WTC11 (cell line): ENCODE measurements at regions not wholly inside any gene's neighbourhood (a gene's known extent, or its start where the extent isn't known, plus 50 kb on each side); places are given as distances from the start of the nearest gene placed in this dataset.

Experiments used
- ATF3 ChIP-seq: sonication (generic); formaldehyde crosslinking; conservative IDR thresholded peaks from 2 replicates; pipeline ENCODE4 v1.8.1; 2022; ENCODE audit warnings: mild to moderate bottlenecking, missing genetic modification reagents
- CBFB ChIP-seq: sonication (generic); formaldehyde crosslinking; IDR thresholded peaks from 2 replicates; pipeline ENCODE4 v1.8.1; 2022; ENCODE audit warnings: mild to moderate bottlenecking, low read depth, missing genetic modification reagents
- CREM ChIP-seq: sonication (generic); formaldehyde crosslinking; IDR thresholded peaks from 2 replicates; pipeline ENCODE4 v1.8.1; 2022; ENCODE audit warnings: mild to moderate bottlenecking, missing genetic modification reagents, moderate library complexity
- HMGXB4 ChIP-seq: sonication (generic); formaldehyde crosslinking; IDR thresholded peaks from 2 replicates; pipeline ENCODE4 v1.8.1; 2023; ENCODE audit warnings: mild to moderate bottlenecking, moderate library complexity, missing genetic modification reagents
- MXD4 ChIP-seq: fragments of 250-450 bp; sonication (Bioruptor Pico); IDR thresholded peaks from 2 replicates; pipeline ENCODE4 v1.8.0; 2021; ENCODE audit warnings: mild to moderate bottlenecking, moderate library complexity, borderline replicate concordance
- SMAD3 ChIP-seq: sonication (generic); formaldehyde crosslinking; IDR thresholded peaks from 2 replicates; pipeline ENCODE4 v1.8.0; 2022; ENCODE audit warnings: missing genetic modification reagents, mild to moderate bottlenecking, borderline replicate concordance
- TEAD4 ChIP-seq: sonication (generic); formaldehyde crosslinking; IDR thresholded peaks from 2 replicates; pipeline ENCODE4 v1.8.0; 2022; ENCODE audit warnings: mild to moderate bottlenecking, missing genetic modification reagents
- TP53 ChIP-seq: sonication (generic); formaldehyde crosslinking; IDR thresholded peaks from 2 replicates; pipeline ENCODE4 v1.8.1; 2023; ENCODE audit warnings: mild to moderate bottlenecking, missing genetic modification reagents
- TF ChIP-seq, protein P1 (sequence below): sonication (generic); formaldehyde crosslinking; IDR thresholded peaks from 2 replicates; pipeline ENCODE4 v1.8.0; 2023; ENCODE audit warnings: missing genetic modification reagents, mild to moderate bottlenecking, borderline replicate concordance
- TF ChIP-seq, protein P2 (sequence below): fragments of 200-600 bp; IDR thresholded peaks from 2 replicates; pipeline ENCODE4 v1.8.0; 2022; ENCODE audit warnings: antibody characterized with exemption
- TF ChIP-seq, protein P3 (sequence below): sonication (generic); formaldehyde crosslinking; IDR thresholded peaks from 2 replicates; pipeline ENCODE4 v1.8.0; 2022; ENCODE audit warnings: mild to moderate bottlenecking, missing genetic modification reagents
- TF ChIP-seq, protein P4 (sequence below): sonication (generic); formaldehyde crosslinking; IDR thresholded peaks from 2 replicates; pipeline ENCODE4 v1.8.1; 2022; ENCODE audit warnings: mild to moderate bottlenecking, moderate library complexity, missing genetic modification reagents

DNA sequence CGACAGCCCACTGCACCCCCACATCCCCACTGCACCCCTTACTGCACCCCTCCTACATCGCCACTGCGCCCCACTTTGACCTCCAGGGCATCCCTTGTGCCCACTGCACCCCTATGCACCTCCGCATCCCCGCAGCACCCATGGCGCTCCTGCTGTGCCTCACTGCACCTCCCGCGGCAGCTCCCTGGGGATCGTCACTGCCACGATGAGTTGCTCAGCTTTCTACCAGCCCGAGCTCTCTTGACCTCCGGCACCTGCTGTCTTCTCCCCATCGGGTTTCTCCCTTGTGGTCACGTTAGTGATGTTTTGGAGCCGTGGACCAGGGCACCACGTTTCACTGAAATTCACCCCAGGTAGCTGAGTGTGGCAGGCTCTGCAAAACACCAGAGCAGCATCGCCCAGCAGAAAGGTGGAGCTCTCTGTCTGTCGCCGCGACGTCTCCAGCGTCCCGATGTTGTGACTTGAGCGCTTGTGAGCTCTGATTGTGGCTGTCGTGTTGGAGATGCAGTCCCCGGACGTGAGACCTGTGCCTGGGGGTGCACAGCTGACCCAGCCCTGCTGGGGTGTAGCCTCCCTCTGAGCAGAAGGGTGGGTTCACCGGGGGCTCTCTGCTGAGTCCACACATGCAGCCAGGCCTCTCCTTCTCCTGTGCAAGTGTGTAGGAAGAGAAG lies 147.7 kb downstream of the DNAJB6 start:
- TF ChIP-seq, protein P1, sequence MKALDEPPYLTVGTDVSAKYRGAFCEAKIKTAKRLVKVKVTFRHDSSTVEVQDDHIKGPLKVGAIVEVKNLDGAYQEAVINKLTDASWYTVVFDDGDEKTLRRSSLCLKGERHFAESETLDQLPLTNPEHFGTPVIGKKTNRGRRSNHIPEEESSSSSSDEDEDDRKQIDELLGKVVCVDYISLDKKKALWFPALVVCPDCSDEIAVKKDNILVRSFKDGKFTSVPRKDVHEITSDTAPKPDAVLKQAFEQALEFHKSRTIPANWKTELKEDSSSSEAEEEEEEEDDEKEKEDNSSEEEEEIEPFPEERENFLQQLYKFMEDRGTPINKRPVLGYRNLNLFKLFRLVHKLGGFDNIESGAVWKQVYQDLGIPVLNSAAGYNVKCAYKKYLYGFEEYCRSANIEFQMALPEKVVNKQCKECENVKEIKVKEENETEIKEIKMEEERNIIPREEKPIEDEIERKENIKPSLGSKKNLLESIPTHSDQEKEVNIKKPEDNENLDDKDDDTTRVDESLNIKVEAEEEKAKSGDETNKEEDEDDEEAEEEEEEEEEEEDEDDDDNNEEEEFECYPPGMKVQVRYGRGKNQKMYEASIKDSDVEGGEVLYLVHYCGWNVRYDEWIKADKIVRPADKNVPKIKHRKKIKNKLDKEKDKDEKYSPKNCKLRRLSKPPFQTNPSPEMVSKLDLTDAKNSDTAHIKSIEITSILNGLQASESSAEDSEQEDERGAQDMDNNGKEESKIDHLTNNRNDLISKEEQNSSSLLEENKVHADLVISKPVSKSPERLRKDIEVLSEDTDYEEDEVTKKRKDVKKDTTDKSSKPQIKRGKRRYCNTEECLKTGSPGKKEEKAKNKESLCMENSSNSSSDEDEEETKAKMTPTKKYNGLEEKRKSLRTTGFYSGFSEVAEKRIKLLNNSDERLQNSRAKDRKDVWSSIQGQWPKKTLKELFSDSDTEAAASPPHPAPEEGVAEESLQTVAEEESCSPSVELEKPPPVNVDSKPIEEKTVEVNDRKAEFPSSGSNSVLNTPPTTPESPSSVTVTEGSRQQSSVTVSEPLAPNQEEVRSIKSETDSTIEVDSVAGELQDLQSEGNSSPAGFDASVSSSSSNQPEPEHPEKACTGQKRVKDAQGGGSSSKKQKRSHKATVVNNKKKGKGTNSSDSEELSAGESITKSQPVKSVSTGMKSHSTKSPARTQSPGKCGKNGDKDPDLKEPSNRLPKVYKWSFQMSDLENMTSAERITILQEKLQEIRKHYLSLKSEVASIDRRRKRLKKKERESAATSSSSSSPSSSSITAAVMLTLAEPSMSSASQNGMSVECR (CRISPR knock-in tag), result no peak
- TF ChIP-seq TEAD4, result no peak
- TF ChIP-seq, protein P2, sequence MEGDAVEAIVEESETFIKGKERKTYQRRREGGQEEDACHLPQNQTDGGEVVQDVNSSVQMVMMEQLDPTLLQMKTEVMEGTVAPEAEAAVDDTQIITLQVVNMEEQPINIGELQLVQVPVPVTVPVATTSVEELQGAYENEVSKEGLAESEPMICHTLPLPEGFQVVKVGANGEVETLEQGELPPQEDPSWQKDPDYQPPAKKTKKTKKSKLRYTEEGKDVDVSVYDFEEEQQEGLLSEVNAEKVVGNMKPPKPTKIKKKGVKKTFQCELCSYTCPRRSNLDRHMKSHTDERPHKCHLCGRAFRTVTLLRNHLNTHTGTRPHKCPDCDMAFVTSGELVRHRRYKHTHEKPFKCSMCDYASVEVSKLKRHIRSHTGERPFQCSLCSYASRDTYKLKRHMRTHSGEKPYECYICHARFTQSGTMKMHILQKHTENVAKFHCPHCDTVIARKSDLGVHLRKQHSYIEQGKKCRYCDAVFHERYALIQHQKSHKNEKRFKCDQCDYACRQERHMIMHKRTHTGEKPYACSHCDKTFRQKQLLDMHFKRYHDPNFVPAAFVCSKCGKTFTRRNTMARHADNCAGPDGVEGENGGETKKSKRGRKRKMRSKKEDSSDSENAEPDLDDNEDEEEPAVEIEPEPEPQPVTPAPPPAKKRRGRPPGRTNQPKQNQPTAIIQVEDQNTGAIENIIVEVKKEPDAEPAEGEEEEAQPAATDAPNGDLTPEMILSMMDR, result no peak
- TF ChIP-seq SMAD3 (CRISPR knock-in tag), result no peak
- no peak for TF ChIP-seq MXD4 (CRISPR knock-in tag)
- TF ChIP-seq HMGXB4, result no peak
- no peak for TF ChIP-seq CBFB (CRISPR knock-in tag)
- no peak for TF ChIP-seq CREM (CRISPR knock-in tag)
- TF ChIP-seq, protein P3, sequence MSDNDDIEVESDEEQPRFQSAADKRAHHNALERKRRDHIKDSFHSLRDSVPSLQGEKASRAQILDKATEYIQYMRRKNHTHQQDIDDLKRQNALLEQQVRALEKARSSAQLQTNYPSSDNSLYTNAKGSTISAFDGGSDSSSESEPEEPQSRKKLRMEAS (CRISPR knock-in tag), result no peak
- TF ChIP-seq, protein P4, sequence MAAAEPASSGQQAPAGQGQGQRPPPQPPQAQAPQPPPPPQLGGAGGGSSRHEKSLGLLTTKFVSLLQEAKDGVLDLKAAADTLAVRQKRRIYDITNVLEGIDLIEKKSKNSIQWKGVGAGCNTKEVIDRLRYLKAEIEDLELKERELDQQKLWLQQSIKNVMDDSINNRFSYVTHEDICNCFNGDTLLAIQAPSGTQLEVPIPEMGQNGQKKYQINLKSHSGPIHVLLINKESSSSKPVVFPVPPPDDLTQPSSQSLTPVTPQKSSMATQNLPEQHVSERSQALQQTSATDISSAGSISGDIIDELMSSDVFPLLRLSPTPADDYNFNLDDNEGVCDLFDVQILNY (CRISPR knock-in tag), result no peak
- no peak for TF ChIP-seq TP53
- TF ChIP-seq ATF3 (CRISPR knock-in tag), result no peak
